ENCODE measurements at regions not wholly inside any gene's neighbourhood (a gene's known extent, or its start where the extent isn't known, plus 50 kb on each side); places are given as distances from the start of the nearest gene placed in this dataset.
"Not testable (repeated sequence)": the region's sequence is repeated elsewhere in the genome, so short reads cannot be mapped to it uniquely, and the experiment has no call there.

GRCh38 chr19:14293101-14293815 is 87.3 kb upstream of the ADGRL1 start:
- H3K9me3 ChIP-seq; ATAC-seq; H3K4me3 ChIP-seq; H3K36me3 ChIP-seq (ENCODE audit: insufficient read depth in 1 of 2, low read depth in 1 of 2); DNase-seq; H3K4me1 ChIP-seq; intact Hi-C loops (cut with DNase I); H3K27ac ChIP-seq; H3K27me3 ChIP-seq (ENCODE audit: insufficient read depth in 3 of 3, low read length in 2 of 3): not testable (repeated sequence)
- WGBS, 3 donors, result 6 to 7% (median 7%) methylated on average over 19 to 26 of the region's 26 CpGs

GRCh38 chr19:14289810-14290209 is 83.8 kb upstream of the ADGRL1 start:
- ATAC-seq, result not testable (repeated sequence)

GRCh38 chr19:14287837-14288236 is 81.9 kb upstream of the ADGRL1 start:
- intact Hi-C loops (cut with DNase I), result not testable (repeated sequence)

More at GRCh38 chr19:14289810-14290209, 83.8 kb upstream of the ADGRL1 start:
- H3K27ac ChIP-seq; H3K9me3 ChIP-seq; H3K4me3 ChIP-seq; intact Hi-C loops (cut with DNase I); DNase-seq; H3K4me1 ChIP-seq; H3K36me3 ChIP-seq (ENCODE audit: insufficient read depth in 1 of 2, low read depth in 1 of 2); H3K27me3 ChIP-seq (ENCODE audit: insufficient read depth in 3 of 3, low read length in 2 of 3): not testable (repeated sequence)
- 81 to 86% (median 82%) methylated on average over 15 of the region's 15 CpGs for whole genome bisulfite sequencing, 3 donors

GRCh38 chr19:14286594-14286993 is 80.6 kb upstream of the ADGRL1 start:
- H3K27me3 ChIP-seq (ENCODE audit: insufficient read depth in 3 of 3, low read length in 2 of 3); H3K4me3 ChIP-seq; H3K9me3 ChIP-seq; H3K36me3 ChIP-seq (ENCODE audit: insufficient read depth in 1 of 2, low read depth in 1 of 2); DNase-seq; H3K27ac ChIP-seq; ATAC-seq; intact Hi-C loops (cut with DNase I); H3K4me1 ChIP-seq: not testable (repeated sequence)
- WGBS, 3 donors, result 34 to 38% (median 36%) methylated on average over 4 of the region's 4 CpGs

More at GRCh38 chr19:14287837-14288236, 81.9 kb upstream of the ADGRL1 start:
- not testable (repeated sequence) for DNase-seq; H3K27ac ChIP-seq; H3K4me3 ChIP-seq; H3K27me3 ChIP-seq (ENCODE audit: insufficient read depth in 3 of 3, low read length in 2 of 3); ATAC-seq; H3K36me3 ChIP-seq (ENCODE audit: insufficient read depth in 1 of 2, low read depth in 1 of 2); H3K9me3 ChIP-seq; H3K4me1 ChIP-seq
- WGBS, 3 donors, result 93 to 100% (median 93%) methylated on average over 3 to 4 of the region's 4 CpGs

GRCh38 chr19:14285726-14286125 is 79.8 kb upstream of the ADGRL1 start:
- H3K4me3 ChIP-seq; DNase-seq; H3K27ac ChIP-seq; ATAC-seq; intact Hi-C loops (cut with DNase I); H3K36me3 ChIP-seq (ENCODE audit: insufficient read depth in 1 of 2, low read depth in 1 of 2); H3K27me3 ChIP-seq (ENCODE audit: insufficient read depth in 3 of 3, low read length in 2 of 3); H3K4me1 ChIP-seq; H3K9me3 ChIP-seq: not testable (repeated sequence)
- WGBS, 3 donors, result 89 to 93% (median 91%) methylated on average over 9 of the region's 9 CpGs

GRCh38 chr19:14283813-14284520 is 78.0 kb upstream of the ADGRL1 start:
- H3K9me3 ChIP-seq; H3K36me3 ChIP-seq (ENCODE audit: insufficient read depth in 1 of 2, low read depth in 1 of 2); H3K4me1 ChIP-seq; H3K4me3 ChIP-seq; H3K27me3 ChIP-seq (ENCODE audit: insufficient read depth in 3 of 3, low read length in 2 of 3); H3K27ac ChIP-seq; DNase-seq; ATAC-seq; intact Hi-C loops (cut with DNase I): not testable (repeated sequence)
- 48 to 50% (median 48%) methylated on average over 11 of the region's 11 CpGs for WGBS, 3 donors

- intact Hi-C loops (cut with DNase I), result not testable (repeated sequence)
These were observed 73.3 kb upstream of the ADGRL1 start for GRCh38 chr19:14279270-14279669.

GRCh38 chr19:14277608-14278007 is 71.6 kb upstream of the ADGRL1 start:
- Histone ChIP-seq H3K27me3 (ENCODE audit: insufficient read depth in 3 of 3, low read length in 2 of 3) (peaks cover 0 to 11% (median 8%) of the 10 kb centered on the region in 3 donors), H3K9me3 (no peaks in the 10 kb centered on the region), H3K36me3 (ENCODE audit: insufficient read depth in 1 of 2, low read depth in 1 of 2) (no peaks in the 10 kb centered on the region), H3K27ac (no peak overlapping the region), H3K4me1 (no peaks in the 10 kb centered on the region), H3K4me3 (no peak overlapping the region)
- intact Hi-C loops (cut with DNase I), result no loop called here
- 93 to 96% (median 94%) methylated on average over 26 to 32 of the region's 32 CpGs for WGBS, 3 donors
- DNase-seq (no peak), ATAC-seq (no peak)
- TF ChIP-seq CTCF (IDR thresholded peaks at IDR 0.05), result no peak

More at GRCh38 chr19:14279270-14279669, 73.3 kb upstream of the ADGRL1 start:
- not testable (repeated sequence) for H3K36me3 ChIP-seq (ENCODE audit: insufficient read depth in 1 of 2, low read depth in 1 of 2); H3K9me3 ChIP-seq; H3K4me1 ChIP-seq; H3K4me3 ChIP-seq; ATAC-seq; DNase-seq; H3K27ac ChIP-seq; H3K27me3 ChIP-seq (ENCODE audit: insufficient read depth in 3 of 3, low read length in 2 of 3)
- WGBS, 3 donors, result 83 to 92% (median 88%) methylated on average over 4 of the region's 4 CpGs

- WGBS, 3 donors, result 73 to 80% (median 75%) methylated on average over 5 of the region's 5 CpGs
- H3K4me3 ChIP-seq; H3K36me3 ChIP-seq (ENCODE audit: insufficient read depth in 1 of 2, low read depth in 1 of 2); H3K9me3 ChIP-seq; H3K4me1 ChIP-seq; H3K27ac ChIP-seq; DNase-seq; intact Hi-C loops (cut with DNase I); ATAC-seq: not testable (repeated sequence)
- H3K27me3 ChIP-seq (ENCODE audit: insufficient read depth in 3 of 3, low read length in 2 of 3), result peaks cover 0 to 11% (median 8%) of the 10 kb centered on the region in 3 donors
These were observed 69.9 kb upstream of the ADGRL1 start for GRCh38 chr19:14275823-14276222.

Data from psoas muscle (tissue), 7 donors.